ENCODE measurements at regions not wholly inside any gene's neighbourhood (a gene's known extent, or its start where the extent isn't known, plus 50 kb on each side); places are given as distances from the start of the nearest gene placed in this dataset.

GRCh38 chr10:120666308-120666707 lies 184.9 kb upstream of the WDR11 start:
- Histone ChIP-seq H3K4me3 (ENCODE audit: low read length in 3 of 3) (no peak overlapping the region), H3K9me3 (ENCODE audit: control insufficient read depth in 3 of 3, low read length in 3 of 3) (no peaks in the 10 kb centered on the region), H3K27me3 (ENCODE audit: control insufficient read depth in 3 of 3, insufficient read depth in 3 of 3, low read length in 3 of 3) (no peaks in the 10 kb centered on the region), H3K36me3 (ENCODE audit: control insufficient read depth in 3 of 3, insufficient read depth in 3 of 3, low read length in 3 of 3) (no peaks in the 10 kb centered on the region), H3K4me1 (ENCODE audit: control insufficient read depth in 3 of 3, insufficient read depth in 3 of 3, low read length in 3 of 3) (no peaks in the 10 kb centered on the region), H3K9ac (ENCODE audit: low read depth in 1 of 3, low read length in 3 of 3) (no peak overlapping the region), H3K27ac (ENCODE audit: low read depth, low read length) (no peak overlapping the region)

- Histone ChIP-seq H3K4me3 (ENCODE audit: low read length in 3 of 3) (no peak overlapping the region), H3K9me3 (ENCODE audit: control insufficient read depth in 3 of 3, low read length in 3 of 3) (no peaks in the 10 kb centered on the region), H3K27me3 (ENCODE audit: control insufficient read depth in 3 of 3, insufficient read depth in 3 of 3, low read length in 3 of 3) (no peaks in the 10 kb centered on the region), H3K27ac (ENCODE audit: low read depth, low read length) (no peak overlapping the region), H3K4me1 (ENCODE audit: control insufficient read depth in 3 of 3, insufficient read depth in 3 of 3, low read length in 3 of 3) (no peaks in the 10 kb centered on the region), H3K36me3 (ENCODE audit: control insufficient read depth in 3 of 3, insufficient read depth in 3 of 3, low read length in 3 of 3) (no peaks in the 10 kb centered on the region), H3K9ac (ENCODE audit: low read depth in 1 of 3, low read length in 3 of 3) (no peak overlapping the region)
Observed at GRCh38 chr10:120667276-120667675, 183.9 kb upstream of the WDR11 start.

- Histone ChIP-seq H3K9ac (ENCODE audit: low read depth in 1 of 3, low read length in 3 of 3) (no peak overlapping the region), H3K9me3 (ENCODE audit: control insufficient read depth in 3 of 3, low read length in 3 of 3) (no peaks in the 10 kb centered on the region), H3K27ac (ENCODE audit: low read depth, low read length) (no peak overlapping the region), H3K36me3 (ENCODE audit: control insufficient read depth in 3 of 3, insufficient read depth in 3 of 3, low read length in 3 of 3) (no peaks in the 10 kb centered on the region), H3K27me3 (ENCODE audit: control insufficient read depth in 3 of 3, insufficient read depth in 3 of 3, low read length in 3 of 3) (no peaks in the 10 kb centered on the region), H3K4me1 (ENCODE audit: control insufficient read depth in 3 of 3, insufficient read depth in 3 of 3, low read length in 3 of 3) (no peaks in the 10 kb centered on the region), H3K4me3 (ENCODE audit: low read length in 3 of 3) (no peak overlapping the region)
Observed at GRCh38 chr10:120671491-120671890, 179.7 kb upstream of the WDR11 start.

- no peak overlapping the region for H3K27ac ChIP-seq (ENCODE audit: low read depth, low read length)
Observed at GRCh38 chr10:120683454-120683853, 167.7 kb upstream of the WDR11 start.

GRCh38 chr10:120684226-120684625 lies 166.9 kb upstream of the WDR11 start:
- Histone ChIP-seq H3K9ac (ENCODE audit: low read depth in 1 of 3, low read length in 3 of 3) (no peak overlapping the region), H3K36me3 (ENCODE audit: control insufficient read depth in 3 of 3, insufficient read depth in 3 of 3, low read length in 3 of 3) (no peaks in the 10 kb centered on the region), H3K27me3 (ENCODE audit: control insufficient read depth in 3 of 3, insufficient read depth in 3 of 3, low read length in 3 of 3) (no peaks in the 10 kb centered on the region), H3K4me3 (ENCODE audit: low read length in 3 of 3) (no peak overlapping the region), H3K9me3 (ENCODE audit: control insufficient read depth in 3 of 3, low read length in 3 of 3) (no peaks in the 10 kb centered on the region), H3K27ac (ENCODE audit: low read depth, low read length) (no peak overlapping the region), H3K4me1 (ENCODE audit: control insufficient read depth in 3 of 3, insufficient read depth in 3 of 3, low read length in 3 of 3) (no peaks in the 10 kb centered on the region)

More at GRCh38 chr10:120683454-120683853, 167.7 kb upstream of the WDR11 start:
- H3K36me3 ChIP-seq (ENCODE audit: control insufficient read depth in 3 of 3, insufficient read depth in 3 of 3, low read length in 3 of 3) = no peaks in the 10 kb centered on the region
- H3K9ac ChIP-seq (ENCODE audit: low read depth in 1 of 3, low read length in 3 of 3) = no peak overlapping the region
- H3K27me3 ChIP-seq (ENCODE audit: control insufficient read depth in 3 of 3, insufficient read depth in 3 of 3, low read length in 3 of 3) = no peaks in the 10 kb centered on the region
- H3K9me3 ChIP-seq (ENCODE audit: control insufficient read depth in 3 of 3, low read length in 3 of 3) = no peaks in the 10 kb centered on the region
- H3K4me3 ChIP-seq (ENCODE audit: low read length in 3 of 3) = no peak overlapping the region
- no peaks in the 10 kb centered on the region for H3K4me1 ChIP-seq (ENCODE audit: control insufficient read depth in 3 of 3, insufficient read depth in 3 of 3, low read length in 3 of 3)

GRCh38 chr10:120685136-120685535 lies 166.0 kb upstream of the WDR11 start:
- no peak overlapping the region for H3K27ac ChIP-seq (ENCODE audit: low read depth, low read length)
- H3K27me3 ChIP-seq (ENCODE audit: control insufficient read depth in 3 of 3, insufficient read depth in 3 of 3, low read length in 3 of 3) = no peaks in the 10 kb centered on the region
- H3K9me3 ChIP-seq (ENCODE audit: control insufficient read depth in 3 of 3, low read length in 3 of 3) = no peaks in the 10 kb centered on the region
- H3K4me1 ChIP-seq (ENCODE audit: control insufficient read depth in 3 of 3, insufficient read depth in 3 of 3, low read length in 3 of 3) = no peaks in the 10 kb centered on the region
- H3K4me3 ChIP-seq (ENCODE audit: low read length in 3 of 3) = no peak overlapping the region
- H3K36me3 ChIP-seq (ENCODE audit: control insufficient read depth in 3 of 3, insufficient read depth in 3 of 3, low read length in 3 of 3) = no peaks in the 10 kb centered on the region
- no peak overlapping the region for H3K9ac ChIP-seq (ENCODE audit: low read depth in 1 of 3, low read length in 3 of 3)

- Histone ChIP-seq H3K36me3 (ENCODE audit: control insufficient read depth in 3 of 3, insufficient read depth in 3 of 3, low read length in 3 of 3) (no peaks in the 10 kb centered on the region), H3K27me3 (ENCODE audit: control insufficient read depth in 3 of 3, insufficient read depth in 3 of 3, low read length in 3 of 3) (no peaks in the 10 kb centered on the region), H3K9ac (ENCODE audit: low read depth in 1 of 3, low read length in 3 of 3) (no peak overlapping the region), H3K27ac (ENCODE audit: low read depth, low read length) (no peak overlapping the region), H3K4me3 (ENCODE audit: low read length in 3 of 3) (no peak overlapping the region), H3K4me1 (ENCODE audit: control insufficient read depth in 3 of 3, insufficient read depth in 3 of 3, low read length in 3 of 3) (no peaks in the 10 kb centered on the region), H3K9me3 (ENCODE audit: control insufficient read depth in 3 of 3, low read length in 3 of 3) (no peaks in the 10 kb centered on the region)
Observed at GRCh38 chr10:120688928-120689327, 162.2 kb upstream of the WDR11 start.

- Histone ChIP-seq H3K9ac (ENCODE audit: low read depth in 1 of 3, low read length in 3 of 3) (no peak overlapping the region), H3K9me3 (ENCODE audit: control insufficient read depth in 3 of 3, low read length in 3 of 3) (no peaks in the 10 kb centered on the region), H3K4me1 (ENCODE audit: control insufficient read depth in 3 of 3, insufficient read depth in 3 of 3, low read length in 3 of 3) (no peaks in the 10 kb centered on the region), H3K36me3 (ENCODE audit: control insufficient read depth in 3 of 3, insufficient read depth in 3 of 3, low read length in 3 of 3) (no peaks in the 10 kb centered on the region), H3K27me3 (ENCODE audit: control insufficient read depth in 3 of 3, insufficient read depth in 3 of 3, low read length in 3 of 3) (no peaks in the 10 kb centered on the region), H3K4me3 (ENCODE audit: low read length in 3 of 3) (no peak overlapping the region), H3K27ac (ENCODE audit: low read depth, low read length) (no peak overlapping the region)
Observed at GRCh38 chr10:120689777-120690529, 161.2 kb upstream of the WDR11 start.

- H3K27me3 ChIP-seq (ENCODE audit: control insufficient read depth in 3 of 3, insufficient read depth in 3 of 3, low read length in 3 of 3) = no peaks in the 10 kb centered on the region
- no peaks in the 10 kb centered on the region for H3K4me1 ChIP-seq (ENCODE audit: control insufficient read depth in 3 of 3, insufficient read depth in 3 of 3, low read length in 3 of 3)
- peaks cover 0 to 2% (median 0%) of the 10 kb centered on the region in 3 donors for H3K9me3 ChIP-seq (ENCODE audit: control insufficient read depth in 3 of 3, low read length in 3 of 3)
- H3K4me3 ChIP-seq (ENCODE audit: low read length in 3 of 3) = no peak overlapping the region
- H3K9ac ChIP-seq (ENCODE audit: low read depth in 1 of 3, low read length in 3 of 3) = no peak overlapping the region
- H3K36me3 ChIP-seq (ENCODE audit: control insufficient read depth in 3 of 3, insufficient read depth in 3 of 3, low read length in 3 of 3) = no peaks in the 10 kb centered on the region
- no peak overlapping the region for H3K27ac ChIP-seq (ENCODE audit: low read depth, low read length)
Observed at GRCh38 chr10:120691625-120692024, 159.5 kb upstream of the WDR11 start.

GRCh38 chr10:120700426-120700825 lies 150.7 kb upstream of the WDR11 start:
- Histone ChIP-seq H3K36me3 (ENCODE audit: control insufficient read depth in 3 of 3, insufficient read depth in 3 of 3, low read length in 3 of 3) (no peaks in the 10 kb centered on the region), H3K27ac (ENCODE audit: low read depth, low read length) (no peak overlapping the region), H3K27me3 (ENCODE audit: control insufficient read depth in 3 of 3, insufficient read depth in 3 of 3, low read length in 3 of 3) (no peaks in the 10 kb centered on the region)

More at GRCh38 chr10:120700426-120700825, 150.7 kb upstream of the WDR11 start:
- Histone ChIP-seq H3K4me1 (ENCODE audit: control insufficient read depth in 3 of 3, insufficient read depth in 3 of 3, low read length in 3 of 3) (no peaks in the 10 kb centered on the region), H3K9me3 (ENCODE audit: control insufficient read depth in 3 of 3, low read length in 3 of 3) (peaks cover 0 to 5% (median 0%) of the 10 kb centered on the region in 3 donors), H3K4me3 (ENCODE audit: low read length in 3 of 3) (no peak overlapping the region), H3K9ac (ENCODE audit: low read depth in 1 of 3, low read length in 3 of 3) (no peak overlapping the region)
